ENCODE measurements at regions not wholly inside any gene's neighbourhood (a gene's known extent, or its start where the extent isn't known, plus 50 kb on each side); places are given as distances from the start of the nearest gene placed in this dataset.

GRCh38 chr3:124291008-124291407 is 299.1 kb upstream of the ROPN1 start:
- H3K4me3 ChIP-seq (ENCODE audit: low read depth, poor library complexity, severe bottlenecking) = no peak overlapping the region
- DNase-seq (ENCODE audit: low spot score in 2 of 2) = no peak
- 83 to 88% methylated on average over 2 of the region's 2 CpGs for WGBS, 2 donors

GRCh38 chr3:124292329-124292728 is 300.4 kb upstream of the ROPN1 start:
- intact Hi-C loops (cut with DNase I; ENCODE audit: low total_unique reads) = no loop called here
- no peak overlapping the region for H3K4me3 ChIP-seq (ENCODE audit: low read depth, poor library complexity, severe bottlenecking)
- DNase-seq (ENCODE audit: low spot score in 2 of 2) = no peak
- no peak for TF ChIP-seq CTCF (IDR thresholded peaks at IDR 0.05)
- TF ChIP-seq POLR2A (IDR thresholded peaks at IDR 0.05) = no peak
- WGBS, 2 donors = 83 to 93% methylated on average over 4 of the region's 4 CpGs

More at GRCh38 chr3:124291008-124291407, 299.1 kb upstream of the ROPN1 start:
- TF ChIP-seq POLR2A (IDR thresholded peaks at IDR 0.05) (no peak), CTCF (IDR thresholded peaks at IDR 0.05) (no peak)
- intact Hi-C loops (cut with DNase I; ENCODE audit: low total_unique reads) = no loop called here

- intact Hi-C loops (cut with DNase I; ENCODE audit: low total_unique reads) = no loop called here
- TF ChIP-seq POLR2A (IDR thresholded peaks at IDR 0.05) (no peak), CTCF (IDR thresholded peaks at IDR 0.05) (no peak)
- 71 to 78% methylated on average over 2 of the region's 2 CpGs for WGBS, 2 donors
Observed at GRCh38 chr3:124293584-124293983, 301.7 kb upstream of the ROPN1 start.

GRCh38 chr3:124295362-124295761 is 303.4 kb upstream of the ROPN1 start:
- WGBS, 2 donors = 91 to 95% methylated on average over 3 of the region's 3 CpGs
- TF ChIP-seq POLR2A (IDR thresholded peaks at IDR 0.05) (no peak), CTCF (IDR thresholded peaks at IDR 0.05) (no peak)
- no peak for DNase-seq (ENCODE audit: low spot score in 2 of 2)
- no peak overlapping the region for H3K4me3 ChIP-seq (ENCODE audit: low read depth, poor library complexity, severe bottlenecking)
- intact Hi-C loops (cut with DNase I; ENCODE audit: low total_unique reads) = no loop called here

More at GRCh38 chr3:124293584-124293983, 301.7 kb upstream of the ROPN1 start:
- no peak overlapping the region for H3K4me3 ChIP-seq (ENCODE audit: low read depth, poor library complexity, severe bottlenecking)
- DNase-seq (ENCODE audit: low spot score in 2 of 2) = no peak

- no peak for DNase-seq (ENCODE audit: low spot score in 2 of 2)
- 86 to 89% methylated on average over 7 of the region's 7 CpGs for WGBS, 2 donors
- intact Hi-C loops (cut with DNase I; ENCODE audit: low total_unique reads) = no loop called here
- H3K4me3 ChIP-seq (ENCODE audit: low read depth, poor library complexity, severe bottlenecking) = no peak overlapping the region
- no peak for TF ChIP-seq CTCF (IDR thresholded peaks at IDR 0.05)
- no peak for TF ChIP-seq POLR2A (IDR thresholded peaks at IDR 0.05)
Observed at GRCh38 chr3:124296406-124296805, 304.5 kb upstream of the ROPN1 start.
